Adipocyte (in vitro differentiated cells): ENCODE measurements at regions not wholly inside any gene's neighbourhood (a gene's known extent, or its start where the extent isn't known, plus 50 kb on each side); places are given as distances from the start of the nearest gene placed in this dataset.
A peak's percentile ranks its signal among the peaks of the same experiment; 100 is the strongest.

Experiments
- DNase-seq: peaks from one replicate; pipeline ENCODE4 v3.0.0-alpha.2; 2015; ENCODE audit warnings: low read depth
- H3K27me3 ChIP-seq: replicated peaks from 2 replicates; pipeline ENCODE4 v1.7.0; 2013; ENCODE audit warnings: mild to moderate bottlenecking, low read length, moderate library complexity; ENCODE audit not compliant: control insufficient read depth, insufficient read depth
- H3K36me3 ChIP-seq: 2 replicates; pipeline ENCODE4 v1.7.0; 2013; ENCODE audit warnings: low read length, mild to moderate bottlenecking, moderate library complexity; ENCODE audit not compliant: control insufficient read depth, insufficient read depth, severe bottlenecking
- H3K4me1 ChIP-seq: 2 replicates; pipeline ENCODE4 v1.7.0; 2013; ENCODE audit warnings: mild to moderate bottlenecking, low read length, moderate library complexity; ENCODE audit not compliant: control insufficient read depth, insufficient read depth
- H3K4me3 ChIP-seq: 2 replicates; pipeline ENCODE4 v1.7.0; 2013; ENCODE audit warnings: mild to moderate bottlenecking, low read length, moderate library complexity
- H3K9ac ChIP-seq: 2 replicates; pipeline ENCODE4 v1.7.0; 2013; ENCODE audit warnings: mild to moderate bottlenecking, low read length, moderate library complexity
- H3K9me3 ChIP-seq: 2 replicates; pipeline ENCODE4 v1.7.0; 2013; ENCODE audit warnings: mild to moderate bottlenecking, low read length, moderate library complexity; ENCODE audit not compliant: control insufficient read depth

DNA sequence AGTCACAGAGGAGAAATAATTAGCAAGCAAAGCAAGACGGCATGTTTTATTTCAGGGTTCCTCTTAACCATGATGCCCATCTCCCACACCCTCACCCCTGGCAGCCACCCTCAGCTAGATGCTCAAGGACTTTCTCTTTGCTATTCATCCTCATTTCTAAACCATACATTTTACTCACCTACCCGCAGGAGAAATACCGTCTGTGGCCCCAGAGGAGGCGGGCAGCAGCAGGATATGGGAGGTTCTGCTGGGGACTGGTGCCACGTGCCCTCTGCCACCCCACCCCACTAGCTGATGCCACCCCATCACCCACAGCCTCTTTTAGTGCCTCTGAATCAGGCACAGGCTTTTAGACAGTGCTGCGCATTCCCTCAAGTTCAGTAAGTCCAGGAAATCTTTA, 168.7 kb upstream of the ITGB1 start:
- no peaks in the 10 kb centered on the region for H3K9me3 ChIP-seq
- no peaks in the 10 kb centered on the region for H3K27me3 ChIP-seq
- H3K36me3 ChIP-seq: no peaks in the 10 kb centered on the region

DNA sequence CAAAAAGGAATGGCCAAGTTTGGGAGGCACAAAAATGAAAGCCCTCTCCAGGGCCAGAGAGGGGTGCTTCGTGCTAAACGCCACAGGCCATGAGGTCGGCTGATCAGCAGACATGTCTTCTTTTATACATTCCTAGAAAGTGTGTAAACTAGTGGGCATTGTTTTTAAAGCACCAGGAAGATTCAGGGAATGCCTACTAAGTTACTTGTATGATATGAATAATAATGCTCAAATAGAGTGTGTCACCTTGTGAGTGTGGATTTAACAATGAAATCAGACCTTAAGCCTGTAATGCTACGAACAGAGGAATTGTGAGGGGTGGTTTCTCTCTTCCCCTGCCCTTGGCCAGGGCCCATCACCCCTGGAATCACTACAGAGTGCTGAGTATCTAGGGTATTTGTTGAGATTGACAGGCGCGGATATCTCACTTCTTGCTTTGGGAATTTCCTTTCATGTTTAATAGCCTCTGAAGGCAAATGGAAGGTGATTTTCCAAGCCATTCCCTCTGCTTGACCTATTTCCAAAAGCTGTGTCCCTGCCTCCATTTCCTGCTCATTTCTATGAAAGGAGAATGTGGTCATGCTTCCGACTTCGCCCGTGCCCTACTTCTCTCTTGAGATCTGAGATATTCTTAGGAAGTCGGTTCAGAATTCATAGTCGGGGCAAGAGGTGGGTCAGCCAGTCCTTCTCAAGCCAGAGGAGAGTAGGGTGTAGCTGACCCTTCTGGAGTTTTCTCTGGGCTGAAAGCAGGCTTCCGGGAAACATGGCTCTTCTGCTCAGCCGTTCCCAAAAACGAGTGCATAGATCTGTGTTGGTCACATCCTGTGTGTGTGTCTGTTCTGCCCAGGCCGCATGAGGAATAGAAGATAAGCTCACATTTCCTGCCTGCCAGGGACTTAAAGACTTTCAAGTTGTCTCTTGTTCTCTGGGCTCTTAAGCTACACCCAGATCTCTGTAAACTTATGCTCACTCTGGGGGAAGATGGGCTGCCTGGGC, 167.8 kb upstream of the ITGB1 start:
- no peak overlapping the region for H3K4me3 ChIP-seq
- peaks cover 28% of the 10 kb centered on the region for H3K4me1 ChIP-seq
- no peaks in the 10 kb centered on the region for H3K27me3 ChIP-seq
- DNase-seq: no peak
- no peak overlapping the region for H3K9ac ChIP-seq
- no peaks in the 10 kb centered on the region for H3K36me3 ChIP-seq
- H3K9me3 ChIP-seq: no peaks in the 10 kb centered on the region

More for the DNA sequence above, 168.7 kb upstream of the ITGB1 start:
- DNase-seq: no peak
- Histone ChIP-seq H3K9ac (no peak overlapping the region), H3K4me1 (peaks cover 28% of the 10 kb centered on the region), H3K4me3 (no peak overlapping the region)

DNA sequence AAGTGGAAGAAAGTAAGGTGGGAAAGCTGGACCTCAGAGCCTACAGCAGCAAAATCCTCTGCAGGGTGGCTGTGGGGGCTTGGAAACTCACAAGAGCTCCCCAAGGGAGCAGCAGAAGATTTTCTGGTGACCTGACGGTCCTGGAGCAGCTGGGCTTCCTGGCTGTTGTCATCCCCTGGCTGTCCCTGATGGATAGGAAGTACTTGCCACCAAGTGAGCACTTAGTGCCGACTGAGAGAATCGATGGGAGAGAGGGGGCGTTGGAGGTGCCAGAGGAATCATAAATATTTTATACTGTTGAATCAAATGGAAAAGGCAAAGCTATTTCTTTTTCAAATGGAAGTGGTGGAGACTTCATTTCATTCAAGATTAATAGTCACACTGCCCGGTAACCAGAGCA, 167.1 kb upstream of the ITGB1 start:
- H3K36me3 ChIP-seq: no peaks in the 10 kb centered on the region
- no peak overlapping the region for H3K9ac ChIP-seq
- H3K9me3 ChIP-seq: no peaks in the 10 kb centered on the region
- peaks cover 23% of the 10 kb centered on the region for H3K4me1 ChIP-seq
- DNase-seq: no peak
- no peaks in the 10 kb centered on the region for H3K27me3 ChIP-seq
- H3K4me3 ChIP-seq: no peak overlapping the region

DNA sequence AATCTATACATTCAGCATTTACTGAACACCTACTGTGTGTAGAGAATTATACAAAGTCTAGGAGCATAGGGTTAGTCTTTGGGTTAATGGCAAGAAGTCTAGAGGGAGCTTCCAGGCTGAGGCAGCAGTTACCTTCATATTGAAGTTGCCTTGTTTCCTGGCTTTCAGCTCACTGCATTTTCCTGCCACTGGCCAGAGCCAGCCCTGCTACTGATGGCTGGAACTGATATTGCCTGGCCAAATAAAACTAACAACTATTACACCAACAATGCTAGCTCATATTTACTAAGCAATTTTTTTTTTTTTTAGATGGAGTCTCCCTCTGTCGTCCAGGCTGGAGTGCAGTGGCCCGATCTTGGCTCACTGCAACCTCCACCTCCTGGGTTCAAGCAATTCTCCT, 165.7 kb upstream of the ITGB1 start:
- Histone ChIP-seq H3K9me3 (no peaks in the 10 kb centered on the region), H3K9ac (no peak overlapping the region), H3K4me3 (no peak overlapping the region), H3K36me3 (no peaks in the 10 kb centered on the region), H3K27me3 (no peaks in the 10 kb centered on the region), H3K4me1 (peaks cover 9% of the 10 kb centered on the region)
- DNase-seq: peak; percentile 52

DNA sequence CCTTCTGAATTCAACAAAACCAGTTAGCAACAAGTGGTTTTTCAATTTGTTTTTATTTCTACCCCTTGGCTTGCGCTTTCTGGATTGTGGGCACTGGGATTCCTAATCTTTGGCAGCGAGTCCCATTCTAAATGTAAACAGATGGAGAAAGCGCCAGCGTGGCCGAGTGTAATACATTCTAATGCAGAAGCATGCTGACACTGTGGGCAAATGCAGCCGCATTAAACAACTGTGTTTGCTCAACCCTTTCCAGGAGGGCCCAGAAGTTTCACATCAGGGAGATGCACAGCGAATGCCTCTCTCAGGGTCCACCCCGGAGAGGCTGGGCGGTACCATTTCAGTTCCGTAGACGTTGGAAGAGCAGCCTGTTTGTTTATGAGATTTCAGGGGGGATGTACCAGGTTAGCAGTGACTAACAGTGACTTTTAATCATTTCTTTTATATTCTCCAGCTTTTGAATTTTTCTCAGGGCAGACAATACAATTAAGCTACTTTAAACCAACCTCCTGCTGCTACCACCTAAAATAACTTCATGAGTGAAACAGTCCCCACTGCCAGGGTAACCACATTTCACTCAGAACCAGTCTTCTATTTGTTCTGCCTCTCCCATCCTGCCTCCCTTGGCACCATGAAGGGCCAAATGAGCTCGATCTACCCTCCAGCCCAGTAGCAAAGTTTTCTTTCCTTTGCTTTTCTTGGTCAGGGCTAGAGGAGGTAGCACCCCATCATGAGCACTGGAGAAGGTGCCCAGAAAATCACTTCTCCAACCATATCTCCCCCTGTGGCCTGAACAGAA, 164.2 kb upstream of the ITGB1 start:
- no peaks in the 10 kb centered on the region for H3K27me3 ChIP-seq
- no peaks in the 10 kb centered on the region for H3K9me3 ChIP-seq
- H3K4me1 ChIP-seq: peaks cover 6% of the 10 kb centered on the region
- DNase-seq: peak; percentile 97
- no peak overlapping the region for H3K9ac ChIP-seq
- H3K36me3 ChIP-seq: no peaks in the 10 kb centered on the region
- no peak overlapping the region for H3K4me3 ChIP-seq

DNA sequence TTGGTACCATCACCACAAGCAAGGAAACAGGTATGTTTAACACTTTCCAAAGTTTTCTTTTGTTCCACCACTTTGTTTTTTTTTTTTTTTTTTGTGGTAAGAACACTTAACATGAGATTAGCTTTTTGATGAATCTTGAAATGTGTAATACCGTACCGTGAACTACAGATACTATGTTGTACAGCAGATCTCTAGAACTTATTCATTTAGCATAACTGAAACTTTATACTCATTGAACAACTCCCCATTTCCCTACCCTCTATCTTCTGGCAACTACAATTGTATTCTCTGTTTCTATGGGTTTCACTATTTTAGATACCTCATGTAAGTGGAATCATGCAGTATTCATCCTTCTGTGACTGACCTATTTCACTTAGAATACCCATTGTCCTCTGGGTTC, 162.7 kb upstream of the ITGB1 start:
- Histone ChIP-seq H3K27me3 (no peaks in the 10 kb centered on the region), H3K9ac (no peak overlapping the region), H3K4me1 (peaks cover 19% of the 10 kb centered on the region), H3K36me3 (no peaks in the 10 kb centered on the region), H3K4me3 (no peak overlapping the region), H3K9me3 (no peaks in the 10 kb centered on the region)
- no peak for DNase-seq

DNA sequence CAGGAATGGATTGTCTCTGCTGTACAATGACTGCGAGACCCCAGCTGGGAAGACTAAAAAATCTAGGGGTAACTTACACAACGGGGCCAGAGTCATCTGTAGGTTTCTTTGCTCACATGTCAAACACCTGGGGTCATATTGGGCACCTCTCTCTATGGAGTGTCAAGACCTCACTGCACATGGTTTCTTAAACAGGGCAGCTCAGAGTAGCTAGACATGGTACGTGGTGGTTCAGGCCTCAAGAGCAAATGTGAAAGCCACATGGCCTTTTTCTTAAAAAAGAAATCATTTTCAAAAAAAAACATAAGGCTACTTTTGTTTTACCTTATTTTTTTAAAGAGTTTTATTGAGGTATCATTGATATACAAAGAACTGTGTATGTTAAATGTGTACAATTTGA, 162.2 kb upstream of the ITGB1 start:
- no peak for DNase-seq
- no peaks in the 10 kb centered on the region for H3K9me3 ChIP-seq

DNA sequence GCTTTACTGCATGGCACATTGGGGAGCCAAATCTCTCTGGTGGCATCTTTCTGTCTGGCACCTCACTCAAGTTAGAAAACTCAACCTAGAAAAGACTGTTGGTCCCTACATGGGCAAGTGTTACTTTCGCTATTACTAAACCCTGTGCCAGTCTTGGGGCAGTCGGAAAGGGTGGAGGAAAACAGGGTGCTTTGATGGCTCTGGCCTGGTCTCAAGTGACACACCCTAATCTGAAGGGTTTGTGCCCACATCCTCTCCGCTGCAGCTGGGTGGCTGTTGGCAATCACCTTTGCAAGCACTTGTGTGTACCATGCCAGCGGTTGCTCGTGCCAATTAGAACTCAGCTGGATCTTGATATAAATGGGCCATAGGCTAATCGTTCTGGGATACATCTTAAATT, 159.8 kb upstream of the ITGB1 start:
- Histone ChIP-seq H3K4me1 (peaks cover 47% of the 10 kb centered on the region), H3K36me3 (no peaks in the 10 kb centered on the region), H3K9ac (no peak overlapping the region), H3K27me3 (no peaks in the 10 kb centered on the region), H3K9me3 (no peaks in the 10 kb centered on the region), H3K4me3 (no peak overlapping the region)
- DNase-seq: no peak

More for the DNA sequence above, 162.2 kb upstream of the ITGB1 start:
- Histone ChIP-seq H3K27me3 (no peaks in the 10 kb centered on the region), H3K4me1 (peaks cover 23% of the 10 kb centered on the region), H3K9ac (no peak overlapping the region), H3K36me3 (no peaks in the 10 kb centered on the region), H3K4me3 (no peak overlapping the region)

DNA sequence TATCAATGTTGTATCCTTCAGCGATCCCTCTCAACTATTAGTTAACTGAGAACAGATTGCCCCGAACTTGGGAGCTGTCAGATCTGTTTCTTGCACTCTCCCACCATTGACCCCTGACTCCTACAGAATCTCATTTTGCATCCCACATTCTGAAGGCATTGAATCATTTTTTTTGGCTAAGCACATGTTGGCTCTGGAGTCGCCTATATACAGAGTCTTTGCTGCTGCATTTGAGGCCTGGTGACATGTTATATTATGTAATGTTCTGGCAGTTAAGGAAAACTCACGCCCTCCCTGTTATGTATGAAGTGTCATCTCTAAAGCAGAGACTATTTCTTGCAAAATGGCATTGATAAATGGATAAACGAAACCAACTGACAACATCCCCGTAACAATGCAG, 159.2 kb upstream of the ITGB1 start:
- Histone ChIP-seq H3K4me1 (peaks cover 50% of the 10 kb centered on the region), H3K4me3 (no peak overlapping the region), H3K9ac (no peak overlapping the region), H3K9me3 (no peaks in the 10 kb centered on the region), H3K27me3 (no peaks in the 10 kb centered on the region), H3K36me3 (no peaks in the 10 kb centered on the region)
- no peak for DNase-seq

DNA sequence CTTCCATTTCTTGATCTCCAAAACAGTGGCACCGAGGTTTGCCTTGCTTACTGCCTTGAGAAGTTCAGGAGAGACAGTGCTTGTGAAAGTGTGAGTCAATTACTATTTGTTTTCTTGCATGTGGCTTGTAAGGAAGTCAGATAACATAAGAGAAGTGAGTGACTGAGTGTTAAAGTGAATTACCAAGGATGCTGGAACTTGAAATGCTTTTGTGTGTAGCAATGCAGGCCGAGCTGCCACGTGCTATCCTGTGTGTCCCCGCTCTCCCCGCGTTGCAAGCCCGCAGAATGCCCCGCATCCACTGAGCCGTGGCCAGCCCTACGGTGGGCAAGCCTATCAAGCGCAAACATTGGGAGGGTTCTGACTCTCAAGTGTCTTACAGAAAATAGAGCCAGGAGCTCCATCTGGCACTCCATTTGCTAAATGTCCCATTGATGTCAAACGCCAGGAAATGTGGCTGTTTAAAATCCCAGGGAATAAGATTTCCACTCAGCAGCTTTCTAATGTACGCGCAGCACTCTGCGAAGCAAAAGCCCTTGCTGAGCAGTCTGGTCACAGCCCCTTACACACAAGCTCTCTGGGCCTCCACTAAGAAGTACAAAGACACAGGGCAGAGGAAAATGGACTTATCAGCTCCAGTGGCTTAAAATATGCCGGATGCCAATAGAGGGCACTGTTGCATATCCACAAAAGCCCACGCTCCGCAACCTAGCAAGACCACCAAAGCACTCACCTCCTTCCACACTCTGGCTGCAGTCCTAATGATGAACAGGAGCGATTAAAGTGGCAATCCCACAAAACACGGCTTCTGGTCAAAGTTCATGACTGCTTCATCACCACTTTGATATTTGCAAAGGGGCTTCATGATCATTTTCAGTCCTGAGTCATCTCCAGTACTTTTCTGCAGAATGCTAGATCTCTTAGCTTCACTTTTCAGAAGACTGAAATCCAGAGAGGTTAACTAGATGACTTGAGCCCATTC, 158.0 kb upstream of the ITGB1 start:
- Histone ChIP-seq H3K27me3 (no peaks in the 10 kb centered on the region), H3K4me3 (no peak overlapping the region), H3K36me3 (no peaks in the 10 kb centered on the region), H3K4me1 (peaks cover 52% of the 10 kb centered on the region), H3K9ac (no peak overlapping the region), H3K9me3 (no peaks in the 10 kb centered on the region)
- DNase-seq: peak; percentile 57
